ENCODE measurements at regions not wholly inside any gene's neighbourhood (a gene's known extent, or its start where the extent isn't known, plus 50 kb on each side); places are given as distances from the start of the nearest gene placed in this dataset.
"Not testable (repeated sequence)": the region's sequence is repeated elsewhere in the genome, so short reads cannot be mapped to it uniquely, and the experiment has no call there.

- TF ChIP-seq ZFP30 (CRISPR knock-in tag; IDR thresholded peaks at IDR 0.05) (no peak), ZNF8 (CRISPR knock-in tag; IDR thresholded peaks at IDR 0.05) (no peak), TOX (CRISPR knock-in tag; IDR thresholded peaks at IDR 0.05; ENCODE audit: borderline replicate concordance) (no peak), ARNTL (CRISPR knock-in tag; IDR thresholded peaks at IDR 0.05; ENCODE audit: borderline replicate concordance, low read depth) (no peak)
- peak; percentile 69 for ATAC-seq
These were observed 440.3 kb downstream of the ETS1 start for GRCh38 chr11:128146926-128147605.

- not testable (repeated sequence) for ATAC-seq
These were observed 447.1 kb downstream of the ETS1 start for GRCh38 chr11:128140293-128140692.

DNA sequence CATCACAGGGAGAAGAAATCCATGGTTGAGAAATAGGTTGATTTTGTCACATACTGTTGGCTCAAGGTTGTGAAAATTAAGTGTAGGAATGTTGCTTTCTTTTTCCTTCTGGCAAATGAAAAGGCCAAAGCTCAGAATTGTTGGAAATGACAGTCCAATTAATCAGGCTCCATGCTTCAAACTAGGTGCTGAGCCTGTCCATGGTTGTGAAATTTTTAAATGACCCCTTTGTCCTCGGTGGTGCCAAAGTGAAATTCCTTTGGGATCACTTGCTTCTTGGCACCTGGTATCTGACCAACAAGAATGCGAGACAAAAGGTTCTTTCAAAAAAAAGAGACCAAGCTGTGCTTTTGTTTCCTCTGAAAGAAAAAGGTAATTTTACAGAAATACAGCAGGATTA is 451.9 kb downstream of the ETS1 start:
- ATAC-seq = no peak
- TF ChIP-seq, protein P1, sequence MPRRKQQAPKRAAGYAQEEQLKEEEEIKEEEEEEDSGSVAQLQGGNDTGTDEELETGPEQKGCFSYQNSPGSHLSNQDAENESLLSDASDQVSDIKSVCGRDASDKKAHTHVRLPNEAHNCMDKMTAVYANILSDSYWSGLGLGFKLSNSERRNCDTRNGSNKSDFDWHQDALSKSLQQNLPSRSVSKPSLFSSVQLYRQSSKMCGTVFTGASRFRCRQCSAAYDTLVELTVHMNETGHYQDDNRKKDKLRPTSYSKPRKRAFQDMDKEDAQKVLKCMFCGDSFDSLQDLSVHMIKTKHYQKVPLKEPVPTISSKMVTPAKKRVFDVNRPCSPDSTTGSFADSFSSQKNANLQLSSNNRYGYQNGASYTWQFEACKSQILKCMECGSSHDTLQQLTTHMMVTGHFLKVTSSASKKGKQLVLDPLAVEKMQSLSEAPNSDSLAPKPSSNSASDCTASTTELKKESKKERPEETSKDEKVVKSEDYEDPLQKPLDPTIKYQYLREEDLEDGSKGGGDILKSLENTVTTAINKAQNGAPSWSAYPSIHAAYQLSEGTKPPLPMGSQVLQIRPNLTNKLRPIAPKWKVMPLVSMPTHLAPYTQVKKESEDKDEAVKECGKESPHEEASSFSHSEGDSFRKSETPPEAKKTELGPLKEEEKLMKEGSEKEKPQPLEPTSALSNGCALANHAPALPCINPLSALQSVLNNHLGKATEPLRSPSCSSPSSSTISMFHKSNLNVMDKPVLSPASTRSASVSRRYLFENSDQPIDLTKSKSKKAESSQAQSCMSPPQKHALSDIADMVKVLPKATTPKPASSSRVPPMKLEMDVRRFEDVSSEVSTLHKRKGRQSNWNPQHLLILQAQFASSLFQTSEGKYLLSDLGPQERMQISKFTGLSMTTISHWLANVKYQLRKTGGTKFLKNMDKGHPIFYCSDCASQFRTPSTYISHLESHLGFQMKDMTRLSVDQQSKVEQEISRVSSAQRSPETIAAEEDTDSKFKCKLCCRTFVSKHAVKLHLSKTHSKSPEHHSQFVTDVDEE (CRISPR knock-in tag; IDR thresholded peaks at IDR 0.05) = no peak
- TF ChIP-seq ARNTL (CRISPR knock-in tag; IDR thresholded peaks at IDR 0.05; ENCODE audit: borderline replicate concordance, low read depth) = no peak
- TF ChIP-seq, protein P2, sequence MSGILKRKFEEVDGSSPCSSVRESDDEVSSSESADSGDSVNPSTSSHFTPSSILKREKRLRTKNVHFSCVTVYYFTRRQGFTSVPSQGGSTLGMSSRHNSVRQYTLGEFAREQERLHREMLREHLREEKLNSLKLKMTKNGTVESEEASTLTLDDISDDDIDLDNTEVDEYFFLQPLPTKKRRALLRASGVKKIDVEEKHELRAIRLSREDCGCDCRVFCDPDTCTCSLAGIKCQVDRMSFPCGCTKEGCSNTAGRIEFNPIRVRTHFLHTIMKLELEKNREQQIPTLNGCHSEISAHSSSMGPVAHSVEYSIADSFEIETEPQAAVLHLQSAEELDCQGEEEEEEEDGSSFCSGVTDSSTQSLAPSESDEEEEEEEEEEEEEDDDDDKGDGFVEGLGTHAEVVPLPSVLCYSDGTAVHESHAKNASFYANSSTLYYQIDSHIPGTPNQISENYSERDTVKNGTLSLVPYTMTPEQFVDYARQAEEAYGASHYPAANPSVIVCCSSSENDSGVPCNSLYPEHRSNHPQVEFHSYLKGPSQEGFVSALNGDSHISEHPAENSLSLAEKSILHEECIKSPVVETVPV (CRISPR knock-in tag; IDR thresholded peaks at IDR 0.05) = no peak
- no peak for TF ChIP-seq TCF4 (CRISPR knock-in tag; IDR thresholded peaks at IDR 0.05; ENCODE audit: borderline replicate concordance)
- TF ChIP-seq ZNF8 (CRISPR knock-in tag; IDR thresholded peaks at IDR 0.05) = no peak
- TF ChIP-seq ISL1 (CRISPR knock-in tag; IDR thresholded peaks at IDR 0.05) = no peak
- TF ChIP-seq ZC3H10 (CRISPR knock-in tag; IDR thresholded peaks at IDR 0.05) = no peak
- TF ChIP-seq POU6F1 (CRISPR knock-in tag; IDR thresholded peaks at IDR 0.05; ENCODE audit: borderline replicate concordance, low read depth) = no peak
- no peak for TF ChIP-seq CSDC2 (CRISPR knock-in tag; IDR thresholded peaks at IDR 0.05)
- TF ChIP-seq ESRRG (CRISPR knock-in tag; IDR thresholded peaks at IDR 0.05) = no peak
- no peak for TF ChIP-seq ZNF70 (CRISPR knock-in tag; IDR thresholded peaks at IDR 0.05)
- TF ChIP-seq RARB (CRISPR knock-in tag; IDR thresholded peaks at IDR 0.05) = no peak
- no peak for TF ChIP-seq ZNF565 (CRISPR knock-in tag; conservative IDR thresholded peaks at IDR 0.05; ENCODE audit: low read depth)
- TF ChIP-seq TOX (CRISPR knock-in tag; IDR thresholded peaks at IDR 0.05; ENCODE audit: borderline replicate concordance) = no peak
- no peak for TF ChIP-seq PATZ1 (CRISPR knock-in tag; IDR thresholded peaks at IDR 0.05; ENCODE audit: borderline replicate concordance)
- no peak for TF ChIP-seq PPARA (CRISPR knock-in tag; IDR thresholded peaks at IDR 0.05; ENCODE audit: borderline replicate concordance)
- TF ChIP-seq ZFP30 (CRISPR knock-in tag; IDR thresholded peaks at IDR 0.05) = no peak
- no peak for TF ChIP-seq OSR1 (CRISPR knock-in tag; IDR thresholded peaks at IDR 0.05)
- TF ChIP-seq SNAI2 (CRISPR knock-in tag; IDR thresholded peaks at IDR 0.05) = no peak
- no peak for TF ChIP-seq CREB5 (CRISPR knock-in tag; IDR thresholded peaks at IDR 0.05; ENCODE audit: low read depth)
